ENCODE measurements at regions not wholly inside any gene's neighbourhood (a gene's known extent, or its start where the extent isn't known, plus 50 kb on each side); places are given as distances from the start of the nearest gene placed in this dataset.
A peak's percentile ranks its signal among the peaks of the same experiment; 100 is the strongest.
"Not testable (repeated sequence)": the region's sequence is repeated elsewhere in the genome, so short reads cannot be mapped to it uniquely, and the experiment has no call there.

- POLR2A ChIA-PET (ENCODE audit: partially characterized antibody) = interaction anchor here (0.7 to 2.7 kb wide), 3 partner anchors 11 to 84 kb away, joined by 3 to 12 read pairs (median 4); partner anchors contain the start of gene SERTAD2
- CTCF ChIA-PET (ENCODE audit: partially characterized antibody) = interaction anchor here (1.9 to 3.0 kb wide), 2 partner anchors 10 to 13 kb away, joined by 6 to 12 read pairs; no protein-coding TSS in a partner anchor
- H3K9me3 ChIP-seq (ENCODE audit: control insufficient read depth in 1 of 2, low read length in 2 of 2) = no peaks in the 10 kb centered on the region
- H3K36me3 Mint-ChIP-seq = peaks cover 0 to 2% of the 10 kb centered on the region in 2 donors
- peaks cover 0 to 8% (median 2%) of the 10 kb centered on the region in 4 donors for H3K4me1 Mint-ChIP-seq
- H3K27me3 Mint-ChIP-seq = no peaks in the 10 kb centered on the region
- H3K4me3 Mint-ChIP-seq = no peak overlapping the region
- H3K9me3 Mint-ChIP-seq = no peaks in the 10 kb centered on the region
- H3K27ac ChIP-seq (ENCODE audit: low read depth, low read length) = no peak overlapping the region
- H3K4me1 ChIP-seq (ENCODE audit: insufficient read depth, low read length) = peaks cover 3% of the 10 kb centered on the region
- no peak for DNase-seq
- no peaks in the 10 kb centered on the region for H3K27me3 ChIP-seq (ENCODE audit: insufficient read depth, low read length)
- H3K27ac Mint-ChIP-seq = peak overlapping the region in 1 of 7 donors; percentile 25
- H3K4me3 ChIP-seq (ENCODE audit: low read length in 2 of 2) = no peak overlapping the region
- no peaks in the 10 kb centered on the region for H3K36me3 ChIP-seq (ENCODE audit: insufficient read depth, low read length)
- intact Hi-C loops (cut with micrococcal nuclease) = no loop called here
Measured at GRCh38 chr2:64738026-64738425, 84.3 kb upstream of the SERTAD2 start.

GRCh38 chr2:64742678-64743077 lies 89.0 kb upstream of the SERTAD2 start:
- ChIA-PET CTCF (ENCODE audit: partially characterized antibody) (interaction anchor here (0.8 to 2.7 kb wide), 7 partner anchors 8 to 156 kb away, joined by 3 to 12 read pairs (median 3); partner anchors contain the start of gene SERTAD2), POLR2A (ENCODE audit: partially characterized antibody) (interaction anchor here (1.0 to 4.3 kb wide), 6 partner anchors 9 to 89 kb away, joined by 3 to 23 read pairs (median 8); partner anchors contain the start of gene SERTAD2)
- DNase-seq = no peak
- H3K4me3 ChIP-seq (ENCODE audit: low read length in 2 of 2) = no peak overlapping the region
- no peaks in the 10 kb centered on the region for H3K36me3 ChIP-seq (ENCODE audit: insufficient read depth, low read length)
- no peak overlapping the region for H3K27ac ChIP-seq (ENCODE audit: low read depth, low read length)
- Mint-ChIP-seq H3K4me1 (peaks cover 0 to 2% (median under 1%) of the 10 kb centered on the region in 4 donors), H3K9me3 (no peaks in the 10 kb centered on the region), H3K27me3 (no peaks in the 10 kb centered on the region), H3K4me3 (no peak overlapping the region), H3K27ac (no peak overlapping the region), H3K36me3 (no peaks in the 10 kb centered on the region)
- H3K4me1 ChIP-seq (ENCODE audit: insufficient read depth, low read length) = peaks cover under 1% of the 10 kb centered on the region
- no peaks in the 10 kb centered on the region for H3K9me3 ChIP-seq (ENCODE audit: control insufficient read depth in 1 of 2, low read length in 2 of 2)
- intact Hi-C loops (cut with micrococcal nuclease) = no loop called here
- no peaks in the 10 kb centered on the region for H3K27me3 ChIP-seq (ENCODE audit: insufficient read depth, low read length)

- Mint-ChIP-seq H3K36me3 (no peaks in the 10 kb centered on the region), H3K27ac (peak overlapping the region in 1 of 7 donors; percentile 53), H3K9me3 (no peaks in the 10 kb centered on the region), H3K4me3 (no peak overlapping the region), H3K27me3 (no peaks in the 10 kb centered on the region), H3K4me1 (peaks cover under 1 to 6% (median 5%) of the 10 kb centered on the region in 4 donors)
- intact Hi-C loops (cut with micrococcal nuclease) = no loop called here
- CTCF ChIA-PET (ENCODE audit: partially characterized antibody) = interaction anchor here (0.8 to 1.7 kb wide), 2 partner anchors 24 to 157 kb away, joined by 3 to 8 read pairs; no protein-coding TSS in a partner anchor
- H3K36me3 ChIP-seq (ENCODE audit: insufficient read depth, low read length) = no peaks in the 10 kb centered on the region
- peaks cover 4% of the 10 kb centered on the region for H3K4me1 ChIP-seq (ENCODE audit: insufficient read depth, low read length)
- H3K9me3 ChIP-seq (ENCODE audit: control insufficient read depth in 1 of 2, low read length in 2 of 2) = no peaks in the 10 kb centered on the region
- POLR2A ChIA-PET (ENCODE audit: partially characterized antibody) = interaction anchor here (1.5 to 4.3 kb wide), 3 partner anchors 8 to 91 kb away, joined by 5 to 23 read pairs (median 6); partner anchors contain the start of gene SERTAD2
- no peaks in the 10 kb centered on the region for H3K27me3 ChIP-seq (ENCODE audit: insufficient read depth, low read length)
- H3K4me3 ChIP-seq (ENCODE audit: low read length in 2 of 2) = no peak overlapping the region
- DNase-seq = no peak
- H3K27ac ChIP-seq (ENCODE audit: low read depth, low read length) = no peak overlapping the region
Measured at GRCh38 chr2:64743739-64744330, 90.1 kb upstream of the SERTAD2 start.

GRCh38 chr2:64745562-64745961 lies 91.8 kb upstream of the SERTAD2 start:
- intact Hi-C loops (cut with micrococcal nuclease) = no loop called here
- H3K4me3 Mint-ChIP-seq = no peak overlapping the region
- Histone ChIP-seq H3K27ac (ENCODE audit: low read depth, low read length) (no peak overlapping the region), H3K27me3 (ENCODE audit: insufficient read depth, low read length) (no peaks in the 10 kb centered on the region), H3K36me3 (ENCODE audit: insufficient read depth, low read length) (no peaks in the 10 kb centered on the region), H3K4me3 (ENCODE audit: low read length in 2 of 2) (no peak overlapping the region), H3K4me1 (ENCODE audit: insufficient read depth, low read length) (peaks cover 15% of the 10 kb centered on the region), H3K9me3 (ENCODE audit: control insufficient read depth in 1 of 2, low read length in 2 of 2) (no peaks in the 10 kb centered on the region)
- no peaks in the 10 kb centered on the region for H3K9me3 Mint-ChIP-seq
- CTCF ChIA-PET (ENCODE audit: partially characterized antibody) = interaction anchor here (1.4 kb wide), 1 partner anchor 99 kb away, joined by 3 read pairs; no protein-coding TSS in a partner anchor
- H3K27me3 Mint-ChIP-seq = no peaks in the 10 kb centered on the region
- no peak for DNase-seq
- H3K4me1 Mint-ChIP-seq = peaks cover 7 to 18% (median 14%) of the 10 kb centered on the region in 4 donors
- POLR2A ChIA-PET (ENCODE audit: partially characterized antibody) = interaction anchor here (1.5 kb wide), 1 partner anchor 8 kb away, joined by 3 read pairs; no protein-coding TSS in a partner anchor
- H3K27ac Mint-ChIP-seq = no peak overlapping the region
- peaks cover 0 to 3% of the 10 kb centered on the region in 2 donors for H3K36me3 Mint-ChIP-seq

DNA sequence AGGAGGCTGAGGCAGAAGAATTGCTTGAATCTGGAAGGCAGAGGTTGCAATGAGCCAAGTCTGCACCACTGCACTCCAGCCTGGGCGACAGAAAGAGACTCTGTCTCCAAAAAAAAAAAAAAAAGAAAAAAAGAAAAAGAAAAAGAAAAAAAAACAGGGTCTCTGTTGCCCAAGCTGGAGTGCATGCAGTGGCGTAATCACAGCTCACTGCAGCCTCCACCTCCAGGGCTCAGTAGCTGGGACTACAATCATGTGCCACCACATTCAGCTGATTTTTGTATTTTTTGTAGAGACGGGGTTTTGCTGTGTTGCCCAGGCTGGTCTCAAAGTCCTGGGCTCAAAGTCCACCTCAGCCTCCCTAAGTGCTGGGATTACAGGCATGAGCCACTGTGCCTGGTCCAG lies 94.0 kb upstream of the SERTAD2 start:
- H3K4me1 Mint-ChIP-seq = peaks cover 13 to 30% (median 22%) of the 10 kb centered on the region in 4 donors
- H3K9me3 ChIP-seq (ENCODE audit: control insufficient read depth in 1 of 2, low read length in 2 of 2); H3K4me3 Mint-ChIP-seq; H3K27me3 ChIP-seq (ENCODE audit: insufficient read depth, low read length); H3K27me3 Mint-ChIP-seq; DNase-seq; intact Hi-C loops (cut with micrococcal nuclease); H3K36me3 Mint-ChIP-seq; H3K36me3 ChIP-seq (ENCODE audit: insufficient read depth, low read length); H3K27ac ChIP-seq (ENCODE audit: low read depth, low read length); H3K27ac Mint-ChIP-seq; H3K9me3 Mint-ChIP-seq; H3K4me3 ChIP-seq (ENCODE audit: low read length in 2 of 2): not testable (repeated sequence)
- ChIA-PET POLR2A (ENCODE audit: partially characterized antibody) (interaction anchor here (0.8 to 7.7 kb wide), 4 partner anchors 16 to 224 kb away, joined by 3 to 298 read pairs (median 88); partner anchors contain the start of gene SERTAD2), CTCF (ENCODE audit: partially characterized antibody) (interaction anchor here (0.7 to 7.2 kb wide), 8 partner anchors 10 to 103 kb away, joined by 3 to 101 read pairs (median 12); partner anchors contain the start of gene SERTAD2)
- peaks cover 20% of the 10 kb centered on the region for H3K4me1 ChIP-seq (ENCODE audit: insufficient read depth, low read length)

- Histone ChIP-seq H3K4me3 (ENCODE audit: low read length in 2 of 2) (no peak overlapping the region), H3K27ac (ENCODE audit: low read depth, low read length) (no peak overlapping the region), H3K27me3 (ENCODE audit: insufficient read depth, low read length) (no peaks in the 10 kb centered on the region), H3K4me1 (ENCODE audit: insufficient read depth, low read length) (peaks cover 20% of the 10 kb centered on the region), H3K9me3 (ENCODE audit: control insufficient read depth in 1 of 2, low read length in 2 of 2) (no peaks in the 10 kb centered on the region), H3K36me3 (ENCODE audit: insufficient read depth, low read length) (no peaks in the 10 kb centered on the region)
- Mint-ChIP-seq H3K27me3 (no peaks in the 10 kb centered on the region), H3K36me3 (peaks cover 0 to 6% of the 10 kb centered on the region in 2 donors), H3K4me1 (peaks cover 13 to 30% (median 23%) of the 10 kb centered on the region in 4 donors), H3K4me3 (no peak overlapping the region), H3K27ac (peak overlapping the region in 1 of 7 donors; percentile 96), H3K9me3 (peaks cover 0 to 3% (median 0%) of the 10 kb centered on the region in 8 donors)
- DNase-seq = no peak
- intact Hi-C loops (cut with micrococcal nuclease) = no loop called here
- POLR2A ChIA-PET (ENCODE audit: partially characterized antibody) = interaction anchor here (1.4 to 7.7 kb wide), 3 partner anchors 19 to 224 kb away, joined by 3 to 298 read pairs (median 172); partner anchors contain the start of gene SERTAD2
- CTCF ChIA-PET (ENCODE audit: partially characterized antibody) = interaction anchor here (0.7 to 7.2 kb wide), 9 partner anchors 10 to 103 kb away, joined by 3 to 101 read pairs (median 12); partner anchors contain the start of gene SERTAD2
Measured at GRCh38 chr2:64748147-64748546, 94.4 kb upstream of the SERTAD2 start.

- Mint-ChIP-seq H3K27me3 (no peaks in the 10 kb centered on the region), H3K4me1 (peaks cover 13 to 30% (median 23%) of the 10 kb centered on the region in 4 donors), H3K36me3 (peaks cover 0 to 6% of the 10 kb centered on the region in 2 donors), H3K4me3 (peak overlapping the region in 4 of 8 donors; percentile 5 to 99 (median 54)), H3K9me3 (peaks cover 0 to 3% (median 0%) of the 10 kb centered on the region in 8 donors), H3K27ac (peak overlapping the region; percentile 22 to 98 (median 92))
- Histone ChIP-seq H3K27me3 (ENCODE audit: insufficient read depth, low read length) (no peaks in the 10 kb centered on the region), H3K27ac (ENCODE audit: low read depth, low read length) (no peak overlapping the region), H3K9me3 (ENCODE audit: control insufficient read depth in 1 of 2, low read length in 2 of 2) (no peaks in the 10 kb centered on the region), H3K4me1 (ENCODE audit: insufficient read depth, low read length) (peaks cover 20% of the 10 kb centered on the region), H3K4me3 (ENCODE audit: low read length in 2 of 2) (no peak overlapping the region), H3K36me3 (ENCODE audit: insufficient read depth, low read length) (no peaks in the 10 kb centered on the region)
- POLR2A ChIA-PET (ENCODE audit: partially characterized antibody) = interaction anchor here (0.9 to 7.7 kb wide), 6 partner anchors 19 to 225 kb away, joined by 3 to 298 read pairs (median 58); partner anchors contain the start of genes AFTPH and SERTAD2
- intact Hi-C loops (cut with micrococcal nuclease) = no loop called here
- CTCF ChIA-PET (ENCODE audit: partially characterized antibody) = interaction anchor here (0.7 to 7.2 kb wide), 11 partner anchors 11 to 225 kb away, joined by 3 to 101 read pairs (median 12); partner anchors contain the start of genes AFTPH and SERTAD2
- DNase-seq = no peak
Measured at GRCh38 chr2:64748561-64748960, 94.8 kb upstream of the SERTAD2 start.
